ENCODE measurements at regions not wholly inside any gene's neighbourhood (a gene's known extent, or its start where the extent isn't known, plus 50 kb on each side); places are given as distances from the start of the nearest gene placed in this dataset.

- H3K27ac ChIP-seq (ENCODE audit: low read depth in 1 of 2, low read length in 2 of 2): no peak overlapping the region
- no peak overlapping the region for H3K4me3 ChIP-seq (ENCODE audit: low read depth in 1 of 3, low read length in 3 of 3)
- H3K27me3 ChIP-seq (ENCODE audit: control insufficient read depth in 4 of 4, insufficient read depth in 4 of 4, low read length in 3 of 4): peaks cover 0 to 5% (median 0%) of the 10 kb centered on the region in 4 donors
- no peak for TF ChIP-seq SP1 (IDR thresholded peaks at IDR 0.05)
- TF ChIP-seq RAD21 (IDR thresholded peaks at IDR 0.05): no peak
- TF ChIP-seq GABPA (IDR thresholded peaks at IDR 0.05 in 1 of 2, conservative IDR thresholded peaks at IDR 0.05 in 1 of 2): no peak
- TF ChIP-seq ATF3 (IDR thresholded peaks at IDR 0.05): no peak
- TF ChIP-seq REST (IDR thresholded peaks at IDR 0.05): no peak
- no peak for TF ChIP-seq NR2F2 (IDR thresholded peaks at IDR 0.05)
- TF ChIP-seq JUND (IDR thresholded peaks at IDR 0.05): no peak
- TF ChIP-seq HNF4G (IDR thresholded peaks at IDR 0.05): no peak
- no peak for TF ChIP-seq FOXA2 (IDR thresholded peaks at IDR 0.05)
- TF ChIP-seq CTCF (IDR thresholded peaks at IDR 0.05; ENCODE audit: low read depth, low read length, missing input control): no peak
- no peak for TF ChIP-seq ZBTB33 (IDR thresholded peaks at IDR 0.05)
- H3K9me3 ChIP-seq (ENCODE audit: control insufficient read depth in 4 of 4, low read length in 3 of 4): no peaks in the 10 kb centered on the region
- no peak for DNase-seq (ENCODE audit: low spot score)
- H3K36me3 ChIP-seq (ENCODE audit: control insufficient read depth in 4 of 4, insufficient read depth in 3 of 4, low read depth in 1 of 4, low read length in 3 of 4): no peaks in the 10 kb centered on the region
- WGBS: 64% methylated on average over 2 of the region's 2 CpGs
- no peaks in the 10 kb centered on the region for H3K4me1 ChIP-seq (ENCODE audit: control insufficient read depth in 4 of 4, insufficient read depth in 4 of 4, low read length in 3 of 4)
- H3K9ac ChIP-seq (ENCODE audit: low read depth in 1 of 2, low read length in 2 of 2): no peak overlapping the region
Observed at GRCh38 chrX:110511238-110511637, 152.6 kb downstream of the RTL9 start.

GRCh38 chrX:110512341-110512740 is 153.7 kb downstream of the RTL9 start:
- Histone ChIP-seq H3K4me1 (ENCODE audit: control insufficient read depth in 4 of 4, insufficient read depth in 4 of 4, low read length in 3 of 4) (no peaks in the 10 kb centered on the region), H3K36me3 (ENCODE audit: control insufficient read depth in 4 of 4, insufficient read depth in 3 of 4, low read depth in 1 of 4, low read length in 3 of 4) (no peaks in the 10 kb centered on the region), H3K9ac (ENCODE audit: low read depth in 1 of 2, low read length in 2 of 2) (no peak overlapping the region), H3K9me3 (ENCODE audit: control insufficient read depth in 4 of 4, low read length in 3 of 4) (no peaks in the 10 kb centered on the region), H3K27ac (ENCODE audit: low read depth in 1 of 2, low read length in 2 of 2) (no peak overlapping the region), H3K4me3 (ENCODE audit: low read depth in 1 of 3, low read length in 3 of 3) (no peak overlapping the region), H3K27me3 (ENCODE audit: control insufficient read depth in 4 of 4, insufficient read depth in 4 of 4, low read length in 3 of 4) (peaks cover 0 to 8% (median 0%) of the 10 kb centered on the region in 4 donors)
- WGBS: 88% methylated on average over 1 of the region's 1 CpG
- DNase-seq (ENCODE audit: low spot score): no peak
- TF ChIP-seq ZBTB33 (IDR thresholded peaks at IDR 0.05): no peak
- no peak for TF ChIP-seq MAX (IDR thresholded peaks at IDR 0.05)
- no peak for TF ChIP-seq TAF1 (conservative IDR thresholded peaks at IDR 0.05)
- no peak for TF ChIP-seq YY1 (IDR thresholded peaks at IDR 0.05)
- TF ChIP-seq HNF4G (IDR thresholded peaks at IDR 0.05): no peak
- TF ChIP-seq REST (IDR thresholded peaks at IDR 0.05): no peak
- no peak for TF ChIP-seq JUND (IDR thresholded peaks at IDR 0.05)
- TF ChIP-seq RXRA (IDR thresholded peaks at IDR 0.05): no peak
- no peak for TF ChIP-seq EGR1 (IDR thresholded peaks at IDR 0.05; ENCODE audit: low read depth in 2 of 2)
- no peak for TF ChIP-seq RAD21 (IDR thresholded peaks at IDR 0.05)
- TF ChIP-seq ATF3 (IDR thresholded peaks at IDR 0.05): no peak
- no peak for TF ChIP-seq FOXA2 (IDR thresholded peaks at IDR 0.05)
- no peak for TF ChIP-seq GABPA (IDR thresholded peaks at IDR 0.05 in 1 of 2, conservative IDR thresholded peaks at IDR 0.05 in 1 of 2)
- no peak for TF ChIP-seq HNF4A (conservative IDR thresholded peaks at IDR 0.05)
